Hematopoietic multipotent progenitor cell treated with erythropoietin and hydrocortisone succinate and interleukin-3 and kit ligand, for 6 days (in vitro differentiated cells): ENCODE measurements at regions not wholly inside any gene's neighbourhood (a gene's known extent, or its start where the extent isn't known, plus 50 kb on each side); places are given as distances from the start of the nearest gene placed in this dataset.

ENCODE experiments used
- DNase-seq: peaks from one replicate; pipeline ENCODE4 v3.0.0-alpha.2; 2015

DNA sequence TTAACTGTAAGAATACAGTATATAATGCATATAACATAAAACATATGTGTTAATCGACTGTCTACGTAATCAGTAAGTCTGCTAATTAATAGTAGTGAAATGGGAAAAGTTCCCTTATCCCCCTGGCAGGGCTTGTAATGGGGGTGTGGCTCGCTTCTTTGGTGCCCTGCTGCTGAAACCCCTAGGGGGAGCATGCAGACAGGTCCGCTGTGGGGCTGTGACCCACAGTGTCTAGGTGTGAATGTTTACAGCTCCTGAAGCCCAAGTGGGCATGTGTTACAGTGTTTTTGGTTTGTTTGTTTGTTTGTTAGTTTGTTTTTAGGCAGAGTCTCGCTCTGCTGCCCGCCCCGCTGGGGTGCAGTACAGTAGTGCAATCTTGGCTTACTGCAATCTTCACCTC lies 495.7 kb downstream of the SHISA9 start:
- no peak for DNase-seq

DNA sequence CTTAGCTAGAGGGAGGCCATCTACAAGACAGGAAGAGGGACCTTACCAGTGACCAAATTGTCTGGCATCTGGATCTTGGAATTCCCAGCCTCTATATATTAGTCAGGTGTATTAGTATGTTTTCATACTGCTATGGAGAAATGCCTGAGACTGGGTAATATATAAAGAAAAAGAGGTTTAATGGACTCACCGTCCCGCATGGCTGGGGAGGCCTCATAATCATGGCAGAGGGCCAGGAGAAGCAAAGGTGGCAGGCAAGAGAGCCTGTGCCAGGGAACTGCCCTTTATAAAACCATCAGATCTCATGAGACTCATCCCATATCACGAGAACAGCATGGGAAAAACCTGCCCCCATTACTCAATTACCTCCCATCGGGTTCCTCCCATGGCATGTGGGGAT lies 500.2 kb downstream of the SHISA9 start:
- DNase-seq: no peak

DNA sequence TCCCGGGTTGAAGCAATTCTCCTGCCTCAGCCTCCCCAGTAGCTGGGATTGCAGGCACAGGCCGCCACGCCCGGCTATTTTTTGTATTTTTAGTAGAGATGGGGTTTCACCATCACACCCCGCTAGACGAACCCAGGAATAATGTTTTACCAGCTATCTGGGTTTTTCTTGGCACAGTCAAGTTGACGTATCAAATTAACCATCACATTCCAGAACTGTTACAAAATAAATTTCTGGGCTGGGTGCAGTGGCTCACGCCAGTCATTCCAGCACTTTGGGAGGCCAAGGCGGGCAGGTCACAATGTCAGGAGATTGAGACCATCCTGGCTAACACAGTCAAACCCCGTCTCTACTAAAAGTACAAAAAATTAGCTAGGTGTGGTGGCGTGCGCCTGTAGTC lies 501.2 kb downstream of the SHISA9 start:
- DNase-seq: no peak

GRCh38 chr16:13403326-13403725 lies 501.9 kb downstream of the SHISA9 start:
- no peak for DNase-seq

DNA sequence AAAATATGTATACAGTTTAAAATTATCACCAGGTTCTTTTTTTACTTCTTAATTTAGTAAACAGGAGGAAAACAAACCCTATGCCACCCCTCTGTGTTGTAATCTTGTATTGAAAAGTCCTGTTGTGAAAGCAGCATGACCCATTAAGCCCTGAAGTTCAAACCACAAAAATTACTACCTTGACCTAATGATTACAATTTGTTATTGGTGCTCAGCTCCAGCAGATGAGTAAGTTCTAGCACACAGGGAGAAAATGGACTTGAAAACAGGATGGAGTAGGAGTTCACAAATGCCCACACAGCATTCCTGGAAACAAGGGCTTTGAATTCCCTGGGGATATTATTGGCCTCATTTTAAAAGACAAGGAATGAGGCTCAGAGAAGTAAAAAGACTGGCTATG lies 505.8 kb upstream of the ERCC4 start:
- no peak for DNase-seq

- DNase-seq: no peak
Observed at GRCh38 chr16:13419589-13419988, 500.4 kb upstream of the ERCC4 start.

- DNase-seq: no peak
Observed at GRCh38 chr16:13421726-13422125, 498.2 kb upstream of the ERCC4 start.

DNA sequence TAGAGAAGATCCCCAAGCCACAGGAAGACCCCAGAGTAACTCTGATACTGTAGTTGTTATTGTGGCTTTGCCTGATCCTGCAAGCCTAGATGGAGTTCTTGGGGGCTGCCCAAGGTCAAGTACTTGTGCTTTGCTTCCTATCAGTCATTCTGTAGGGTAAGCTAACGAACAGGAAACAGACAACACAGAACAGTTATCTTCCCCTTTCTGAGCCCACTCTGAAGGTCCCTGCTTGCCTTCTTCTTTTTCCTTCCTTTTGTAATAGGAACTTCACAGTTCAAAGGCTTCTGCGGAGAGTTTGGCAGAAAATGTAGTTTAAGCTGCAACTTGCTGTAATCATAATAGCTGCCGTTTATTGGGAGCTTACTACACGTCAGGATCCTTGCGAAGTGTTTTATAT lies 494.1 kb upstream of the ERCC4 start:
- DNase-seq: peak; percentile 46

DNA sequence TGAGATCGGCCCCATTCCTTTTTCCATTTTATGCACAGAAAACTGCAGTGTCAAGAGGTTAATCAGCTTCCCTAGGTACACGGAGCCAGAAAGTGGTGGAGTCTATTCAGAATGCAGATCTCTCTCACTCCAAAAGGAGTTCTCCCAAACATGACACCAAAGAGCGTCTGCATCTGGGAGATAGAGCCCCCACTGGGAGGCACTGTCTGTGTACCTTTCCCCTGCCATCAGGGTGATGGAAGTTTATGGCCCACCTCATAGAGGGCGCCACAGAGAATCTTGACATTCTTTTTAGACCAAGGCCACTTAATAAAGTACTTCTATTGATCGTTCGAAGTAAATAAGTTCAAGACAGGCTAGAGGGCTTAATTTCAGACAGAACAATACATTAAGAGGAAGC lies 493.7 kb upstream of the ERCC4 start:
- DNase-seq: peak; percentile 48

- DNase-seq: no peak
Observed at GRCh38 chr16:13426736-13427135, 493.2 kb upstream of the ERCC4 start.

GRCh38 chr16:13427943-13428342 lies 492.0 kb upstream of the ERCC4 start:
- DNase-seq: no peak

GRCh38 chr16:13429416-13429815 lies 490.5 kb upstream of the ERCC4 start:
- no peak for DNase-seq

DNA sequence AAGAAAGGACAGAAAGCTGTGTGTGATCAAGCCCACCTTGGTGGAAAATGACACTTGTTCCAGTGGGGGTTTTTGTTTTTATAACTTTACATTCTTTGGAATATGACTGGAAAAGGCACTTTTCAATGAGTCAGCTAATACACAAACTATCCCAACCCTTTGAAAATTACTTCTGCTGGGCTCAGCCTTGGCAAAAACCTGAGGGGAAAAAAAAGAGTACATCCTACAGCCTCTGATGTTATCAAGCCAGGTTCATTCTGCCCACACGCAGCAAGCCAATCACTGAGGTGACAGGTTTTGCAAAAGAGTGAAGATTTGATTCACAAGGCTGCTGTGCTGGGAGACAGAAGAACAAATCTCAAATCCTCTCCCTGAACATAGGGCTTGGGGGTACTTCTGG lies 484.5 kb upstream of the ERCC4 start:
- no peak for DNase-seq

DNA sequence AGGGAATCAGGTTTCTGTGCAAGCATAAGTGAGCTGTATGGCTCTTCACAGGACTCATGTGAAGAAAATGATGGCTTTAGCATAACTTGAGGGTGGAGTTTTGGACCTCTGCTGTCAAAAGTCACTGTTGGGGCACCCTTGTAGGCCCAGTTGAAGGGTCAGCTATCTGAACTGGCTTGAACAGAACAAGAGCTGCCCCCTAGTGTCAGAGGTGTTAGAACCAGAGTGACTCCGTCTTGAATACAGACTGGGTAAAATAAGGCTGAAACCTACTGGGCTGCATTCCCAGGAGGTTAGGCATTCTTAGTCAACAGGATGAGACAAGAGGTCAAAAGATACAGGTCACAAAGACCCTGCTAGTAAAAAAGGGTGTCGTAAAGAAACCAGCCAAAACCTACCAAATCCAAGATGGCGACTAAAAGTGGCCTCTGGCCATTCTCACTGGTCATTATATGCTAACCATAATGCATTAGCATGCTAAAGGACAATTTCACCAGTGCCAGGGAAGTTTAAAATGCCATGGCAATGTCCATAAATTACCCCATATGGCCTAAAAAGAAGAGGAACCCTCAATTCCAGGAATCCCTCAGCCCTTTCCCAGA lies 484.0 kb upstream of the ERCC4 start:
- peak; percentile 5 for DNase-seq

- peak; percentile 6 for DNase-seq
Observed at GRCh38 chr16:13436641-13437412, 483.1 kb upstream of the ERCC4 start.

DNA sequence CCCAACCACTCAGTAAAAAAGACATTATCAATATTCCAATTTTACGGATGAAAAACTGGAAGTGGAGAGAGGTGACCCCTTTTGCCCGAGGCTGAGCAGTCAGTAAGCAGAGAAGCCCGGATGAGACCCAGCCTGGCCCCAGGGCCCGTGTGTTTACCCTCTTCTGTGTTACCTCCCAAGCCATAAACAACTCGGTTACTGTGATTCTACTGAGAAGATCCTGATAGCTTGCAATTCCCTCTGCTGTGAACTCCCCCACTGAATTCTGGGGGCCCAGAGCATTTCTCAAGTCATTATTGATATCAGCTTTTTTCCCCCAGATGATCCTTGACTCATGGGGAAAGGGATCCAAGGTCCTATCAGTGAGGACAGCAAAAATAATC lies 482.6 kb upstream of the ERCC4 start:
- DNase-seq: no peak

DNA sequence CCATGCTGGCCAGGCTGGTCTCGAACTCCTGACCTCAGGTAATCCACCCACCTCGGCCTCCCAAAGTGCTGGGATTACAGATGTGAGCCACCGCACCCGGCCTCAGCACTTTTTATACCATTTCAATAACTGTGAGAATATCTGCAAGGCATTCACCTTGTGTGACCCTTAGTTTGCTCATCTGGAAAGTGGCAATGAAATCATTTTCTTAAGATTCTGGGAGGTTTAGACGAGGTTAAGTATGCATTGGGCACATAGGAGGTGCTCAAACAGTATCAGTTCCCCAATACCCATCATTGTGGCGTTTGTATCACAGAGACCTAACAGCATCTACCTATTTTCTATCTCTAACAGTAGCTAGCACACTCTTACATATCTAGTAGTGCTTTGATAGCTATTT lies 481.9 kb upstream of the ERCC4 start:
- DNase-seq: no peak

- no peak for DNase-seq
Observed at GRCh38 chr16:13439766-13440165, 480.2 kb upstream of the ERCC4 start.

DNA sequence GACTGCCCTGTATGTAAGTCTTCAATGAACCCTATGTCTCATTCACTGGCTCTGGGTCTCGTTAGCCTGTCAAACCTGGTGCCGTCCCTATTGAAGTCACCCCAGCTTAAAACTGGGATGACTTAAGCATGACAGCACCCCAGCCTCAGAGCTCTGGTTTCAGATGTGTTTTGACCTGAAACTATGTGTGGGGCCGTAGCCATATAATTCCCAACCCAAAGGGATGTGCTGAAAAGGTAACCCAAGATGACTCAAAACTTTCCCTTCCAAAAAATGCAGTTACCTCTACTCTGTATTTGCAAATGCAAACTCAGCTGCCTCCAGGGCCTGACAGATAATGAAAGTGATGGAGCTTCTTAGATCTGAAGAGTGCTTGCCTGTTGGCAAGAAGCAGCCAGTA lies 478.3 kb upstream of the ERCC4 start:
- DNase-seq: no peak

GRCh38 chr16:13448346-13448745 lies 471.6 kb upstream of the ERCC4 start:
- peak; percentile 7 for DNase-seq

DNA sequence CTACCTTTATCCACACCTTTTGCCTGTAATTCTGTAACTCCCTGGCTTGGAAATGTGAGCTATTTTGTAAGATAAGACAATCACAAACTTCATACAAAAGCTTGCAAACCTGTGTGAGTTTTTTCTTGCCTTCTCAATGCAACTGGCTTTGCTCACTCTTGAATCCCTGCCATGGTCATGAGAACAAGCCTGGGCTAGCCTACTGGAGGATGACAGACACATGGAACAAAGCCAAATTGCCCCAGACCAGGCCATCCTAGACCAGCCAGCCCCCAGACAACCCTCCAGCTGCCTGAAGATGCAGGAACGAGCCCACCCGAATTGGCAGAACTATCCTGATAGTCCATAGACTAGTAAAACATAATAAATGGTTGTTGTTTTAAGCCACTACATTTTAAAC lies 466.6 kb upstream of the ERCC4 start:
- DNase-seq: peak; percentile 6

GRCh38 chr16:13453938-13454553 lies 465.9 kb upstream of the ERCC4 start:
- DNase-seq: peak; percentile 70

- DNase-seq: no peak
Observed at GRCh38 chr16:13463619-13464018, 456.3 kb upstream of the ERCC4 start.

DNA sequence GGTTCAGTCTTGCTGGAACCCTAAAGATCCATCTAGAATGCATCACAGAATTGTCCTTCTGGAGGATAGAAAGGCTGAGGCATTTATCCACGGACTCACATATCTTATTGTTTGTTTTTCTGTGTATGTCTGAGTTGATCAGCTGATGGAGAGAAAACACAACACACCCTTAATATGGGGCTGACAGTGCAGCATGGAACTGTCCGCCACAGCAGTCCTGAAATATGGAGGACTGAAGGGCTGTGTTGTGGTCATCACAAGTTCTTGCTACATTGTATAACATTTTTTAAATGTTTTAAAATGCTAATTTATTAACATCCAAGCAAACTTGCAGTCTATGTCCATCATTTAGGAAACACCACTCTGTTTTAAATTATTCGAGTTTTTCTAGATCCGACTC lies 448.9 kb upstream of the ERCC4 start:
- peak; percentile 15 for DNase-seq

DNA sequence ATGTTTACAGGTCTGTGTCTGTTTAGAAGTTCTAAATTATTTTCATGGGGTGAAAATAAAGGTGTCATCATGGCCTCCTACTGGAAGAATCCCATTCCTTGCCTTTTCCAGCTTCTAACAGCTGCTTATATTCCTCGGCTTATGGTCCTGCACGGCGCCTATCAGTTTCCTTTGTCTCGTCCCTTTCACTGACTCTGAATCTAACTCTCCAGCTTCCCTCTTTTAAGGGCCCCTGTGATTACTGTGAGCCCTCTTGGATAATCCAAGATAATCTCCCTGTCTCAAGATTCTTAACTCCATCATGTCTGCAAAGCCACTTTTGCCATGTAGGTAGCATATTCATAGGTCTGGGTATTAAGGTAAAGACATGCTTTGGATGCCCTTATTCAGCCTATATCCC lies 441.0 kb upstream of the ERCC4 start:
- no peak for DNase-seq
